Liver (tissue), 3 donors: ENCODE measurements at regions not wholly inside any gene's neighbourhood (a gene's known extent, or its start where the extent isn't known, plus 50 kb on each side); places are given as distances from the start of the nearest gene placed in this dataset.

Experiments
- EGR1 ChIP-seq, 2 donors: IDR thresholded peaks; 2 replicates each; pipeline ENCODE4 v1.6.1; 2016 to 2018; ENCODE audit warnings: antibody characterized with exemption in 2 of 2, low read depth in 2 of 2
- GABPA ChIP-seq, 2 donors: IDR thresholded peaks in 1 of 2; conservative IDR thresholded peaks in 1 of 2; 2 replicates each; pipeline ENCODE4 v1.6.1; 2016; ENCODE audit warnings: antibody characterized with exemption in 2 of 2, mild to moderate bottlenecking in 1 of 2, moderate library complexity in 1 of 2
- RAD21 ChIP-seq, 2 donors: IDR thresholded peaks; 2 replicates each; pipeline ENCODE4 v1.6.1; 2016; ENCODE audit warnings: antibody characterized with exemption in 2 of 2, mild to moderate bottlenecking in 2 of 2
- TAF1 ChIP-seq: conservative IDR thresholded peaks from 2 replicates; pipeline ENCODE4 v1.6.1; 2016; ENCODE audit warnings: antibody characterized with exemption, mild to moderate bottlenecking
- YY1 ChIP-seq: IDR thresholded peaks from 2 replicates; pipeline ENCODE4 v1.6.1; 2016; ENCODE audit warnings: antibody characterized with exemption, mild to moderate bottlenecking
- TF ChIP-seq, protein P1 (sequence below): fragments of 150-350 bp; IDR thresholded peaks from 2 replicates; pipeline ENCODE4 v1.5.1; 2017; ENCODE audit warnings: improper control_type of control experiment, low read depth, low read length; ENCODE audit not compliant: missing input control
- donor health status: healthy.
- donor health status: healthy.

GRCh38 chr3:150174179-150174578, 203.5 kb upstream of the PFN2 start:
- TF ChIP-seq, protein P1, sequence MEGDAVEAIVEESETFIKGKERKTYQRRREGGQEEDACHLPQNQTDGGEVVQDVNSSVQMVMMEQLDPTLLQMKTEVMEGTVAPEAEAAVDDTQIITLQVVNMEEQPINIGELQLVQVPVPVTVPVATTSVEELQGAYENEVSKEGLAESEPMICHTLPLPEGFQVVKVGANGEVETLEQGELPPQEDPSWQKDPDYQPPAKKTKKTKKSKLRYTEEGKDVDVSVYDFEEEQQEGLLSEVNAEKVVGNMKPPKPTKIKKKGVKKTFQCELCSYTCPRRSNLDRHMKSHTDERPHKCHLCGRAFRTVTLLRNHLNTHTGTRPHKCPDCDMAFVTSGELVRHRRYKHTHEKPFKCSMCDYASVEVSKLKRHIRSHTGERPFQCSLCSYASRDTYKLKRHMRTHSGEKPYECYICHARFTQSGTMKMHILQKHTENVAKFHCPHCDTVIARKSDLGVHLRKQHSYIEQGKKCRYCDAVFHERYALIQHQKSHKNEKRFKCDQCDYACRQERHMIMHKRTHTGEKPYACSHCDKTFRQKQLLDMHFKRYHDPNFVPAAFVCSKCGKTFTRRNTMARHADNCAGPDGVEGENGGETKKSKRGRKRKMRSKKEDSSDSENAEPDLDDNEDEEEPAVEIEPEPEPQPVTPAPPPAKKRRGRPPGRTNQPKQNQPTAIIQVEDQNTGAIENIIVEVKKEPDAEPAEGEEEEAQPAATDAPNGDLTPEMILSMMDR = no peak
- no peak for TF ChIP-seq RAD21 (IDR thresholded peaks at IDR 0.05)
- no peak for TF ChIP-seq YY1
- no peak for TF ChIP-seq TAF1
- TF ChIP-seq GABPA (IDR thresholded peaks at IDR 0.05 in 1 of 2, conservative IDR thresholded peaks at IDR 0.05 in 1 of 2) = no peak
- no peak for TF ChIP-seq EGR1 (IDR thresholded peaks at IDR 0.05; ENCODE audit: low read depth in 2 of 2)
